NOMO-1 treated with dmso at 0.1 percent for 144 hours (cell line): ENCODE measurements at regions not wholly inside any gene's neighbourhood (a gene's known extent, or its start where the extent isn't known, plus 50 kb on each side); places are given as distances from the start of the nearest gene placed in this dataset.
"Not testable (repeated sequence)": the region's sequence is repeated elsewhere in the genome, so short reads cannot be mapped to it uniquely, and the experiment has no call there.

Experiments
- DNase-seq: peaks from one replicate; lab custom pipeline; 2025; ENCODE audit not compliant: unreplicated experiment; lab: John Stamatoyannopoulos, UW

- DNase-seq = no peak
These were observed 154.4 kb downstream of the OXSM start for GRCh38 chr3:25944329-25944728.

DNA sequence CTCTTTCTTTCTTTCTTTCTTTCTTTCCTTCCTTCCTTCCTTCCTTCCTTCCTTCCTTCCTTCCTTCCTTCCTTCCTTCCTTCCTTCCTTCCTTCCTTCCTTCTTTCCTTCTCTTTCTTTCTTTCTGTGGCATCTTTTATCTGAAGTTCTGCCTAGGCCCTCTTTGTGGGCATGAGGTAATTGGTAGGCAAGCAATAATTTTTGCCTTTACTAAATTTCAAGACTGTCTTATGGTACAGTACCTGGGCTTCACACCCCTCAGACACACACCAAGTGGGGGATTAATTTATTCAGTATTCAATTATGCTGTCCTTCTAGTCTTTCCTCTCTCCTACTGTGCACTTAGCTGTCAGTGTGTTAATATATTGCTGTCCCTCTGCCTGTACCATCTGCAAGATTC is 155.5 kb downstream of the OXSM start:
- no peak for DNase-seq

DNA sequence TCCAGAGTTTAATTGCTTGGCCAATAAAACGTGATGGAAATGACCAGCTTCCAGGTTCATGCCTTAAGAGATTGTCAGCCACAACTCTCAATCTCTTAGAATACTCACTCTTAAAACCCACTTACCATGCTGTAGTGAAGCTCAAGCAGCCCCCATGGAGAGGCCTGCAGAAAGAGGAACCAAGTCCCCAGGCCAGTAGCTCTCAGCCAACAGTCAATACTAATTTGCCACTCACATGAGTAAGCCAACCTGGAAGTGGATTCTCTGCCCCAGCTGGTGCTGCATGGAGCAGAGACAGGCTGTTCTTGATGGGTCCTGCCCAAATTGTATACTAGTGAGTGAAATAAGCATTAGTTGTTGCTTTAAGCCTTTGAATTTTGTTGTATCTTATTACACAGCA is 155.9 kb downstream of the OXSM start:
- no peak for DNase-seq

- no peak for DNase-seq
These were observed 162.2 kb downstream of the OXSM start for GRCh38 chr3:25952133-25952532.

- DNase-seq = no peak
These were observed 167.1 kb downstream of the OXSM start for GRCh38 chr3:25957026-25957425.

DNA sequence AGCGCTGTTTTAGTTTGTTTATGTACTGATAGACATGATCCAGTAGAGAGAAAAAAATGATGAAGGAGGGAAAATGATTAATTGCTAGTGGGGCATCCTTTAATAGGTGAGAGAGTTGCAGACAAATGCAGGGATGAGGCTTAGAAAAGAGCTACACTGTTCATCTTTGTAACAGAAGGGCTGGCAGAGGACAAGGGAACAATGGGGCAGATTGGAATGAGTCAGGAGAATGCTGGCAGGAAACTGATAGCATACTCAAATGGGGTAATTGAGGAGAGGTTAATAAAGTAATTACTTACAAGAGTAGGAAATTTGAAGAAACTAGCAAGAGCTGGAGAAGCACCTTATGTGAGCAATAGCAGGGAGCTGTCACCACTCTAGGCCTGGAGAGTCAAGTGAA is 170.9 kb downstream of the OXSM start:
- DNase-seq = no peak

GRCh38 chr3:25962255-25962654 is 172.4 kb downstream of the OXSM start:
- DNase-seq = no peak

- no peak for DNase-seq
These were observed 174.3 kb downstream of the OXSM start for GRCh38 chr3:25964141-25964540.

DNA sequence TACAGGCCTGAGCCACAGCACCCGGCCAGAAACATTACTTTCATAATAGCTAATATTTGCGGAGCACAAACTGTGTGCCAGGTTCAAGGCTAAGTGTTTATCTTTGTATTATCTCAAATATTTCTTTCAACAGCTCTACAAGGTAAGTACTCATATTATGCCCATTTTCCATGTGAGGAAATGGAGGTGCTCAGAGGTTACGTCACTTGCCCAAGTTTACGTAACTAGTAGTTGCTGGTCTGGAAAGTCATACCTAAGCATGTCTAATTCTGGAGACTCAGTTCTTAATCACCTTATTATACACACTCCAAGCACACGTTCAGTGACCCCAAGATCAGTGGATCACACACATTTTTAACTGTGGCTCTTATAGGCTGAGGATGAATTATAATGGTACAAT is 177.5 kb downstream of the OXSM start:
- no peak for DNase-seq

GRCh38 chr3:25971736-25972135 is 181.8 kb downstream of the OXSM start:
- DNase-seq = no peak

DNA sequence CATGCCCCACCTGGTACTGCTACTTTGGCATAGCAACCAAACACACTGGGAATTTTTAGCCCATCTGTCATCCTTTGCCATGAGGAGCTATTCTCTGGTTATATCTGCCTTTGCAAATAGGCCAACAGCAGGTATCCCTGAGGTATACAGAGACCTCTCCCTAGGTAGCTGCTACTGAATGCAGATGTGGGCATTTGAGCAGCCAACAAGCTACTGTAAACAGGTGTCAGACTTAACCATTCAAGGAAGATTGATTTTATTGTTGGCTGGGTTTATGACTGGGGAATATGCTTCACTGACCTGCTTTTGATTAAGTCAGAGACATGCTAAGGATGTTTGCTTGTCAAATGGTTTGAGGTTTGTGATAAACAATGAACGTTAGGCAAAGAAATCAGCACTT is 183.2 kb downstream of the OXSM start:
- no peak for DNase-seq

DNA sequence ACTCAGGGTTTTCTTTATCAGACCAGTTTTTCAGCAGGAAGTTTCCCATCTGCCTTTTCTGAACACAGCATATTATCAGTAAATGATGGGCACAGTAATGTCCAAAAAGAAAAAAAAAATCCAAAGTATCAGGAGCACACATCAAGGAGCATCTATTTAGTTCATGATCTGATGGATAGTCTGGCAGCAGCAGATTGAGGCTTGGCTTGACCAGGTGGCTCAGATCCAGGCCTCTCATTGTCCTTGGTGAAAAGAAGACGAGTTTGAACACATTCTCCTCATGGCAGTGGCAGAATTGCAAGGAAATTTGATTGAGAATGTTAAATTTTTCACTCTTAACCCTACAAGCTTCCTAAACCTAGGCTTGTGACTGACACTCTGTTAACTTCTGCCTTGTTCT is 192.9 kb downstream of the OXSM start:
- DNase-seq = no peak

GRCh38 chr3:25985621-25986020 is 195.7 kb downstream of the OXSM start:
- DNase-seq = no peak

DNA sequence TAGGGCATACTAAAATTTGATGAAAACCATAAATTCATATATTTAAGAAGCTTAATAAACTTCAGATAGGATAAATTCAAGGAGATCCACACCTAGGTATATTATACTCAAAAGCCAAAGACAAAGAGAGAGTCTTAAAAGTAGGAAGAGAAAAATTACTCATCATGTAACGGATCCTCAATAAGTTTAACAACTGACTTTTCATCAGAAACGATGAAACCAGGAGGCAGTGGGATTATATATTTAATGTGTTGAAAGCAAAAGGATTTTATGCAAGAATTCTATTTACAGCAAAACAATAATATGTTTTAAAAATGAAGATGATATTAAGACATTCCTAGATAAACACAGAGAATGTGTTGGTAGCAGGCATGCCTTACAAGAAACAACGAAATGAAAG is 202.7 kb downstream of the OXSM start:
- no peak for DNase-seq

GRCh38 chr3:26004172-26004571 is 214.3 kb downstream of the OXSM start:
- no peak for DNase-seq

GRCh38 chr3:26011276-26011675 is 221.4 kb downstream of the OXSM start:
- DNase-seq = no peak

GRCh38 chr3:26012241-26012745 is 222.4 kb downstream of the OXSM start:
- no peak for DNase-seq

- no peak for DNase-seq
These were observed 225.9 kb downstream of the OXSM start for GRCh38 chr3:26015752-26016151.

GRCh38 chr3:26018889-26019288 is 229.0 kb downstream of the OXSM start:
- DNase-seq = no peak

GRCh38 chr3:26024206-26024605 is 234.3 kb downstream of the OXSM start:
- not testable (repeated sequence) for DNase-seq

DNA sequence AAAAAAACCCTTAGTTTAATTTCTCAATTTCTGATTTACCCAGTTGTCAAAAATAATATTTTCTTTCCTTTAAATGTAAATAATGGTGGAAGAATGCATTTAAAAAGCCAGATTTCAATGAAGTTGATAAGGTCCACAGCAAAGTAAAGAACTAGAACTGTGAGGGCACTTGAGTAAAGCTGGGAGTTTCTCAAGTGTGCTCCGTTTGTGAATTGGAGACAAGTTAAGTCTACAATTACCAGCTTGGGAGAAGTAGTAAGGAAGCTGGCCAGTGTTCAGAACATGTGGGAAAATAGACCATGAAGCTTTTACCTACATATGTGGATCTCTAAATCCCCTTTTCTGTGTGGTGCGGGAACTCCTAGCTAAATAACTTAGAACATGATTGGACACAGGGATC is 239.4 kb downstream of the OXSM start:
- no peak for DNase-seq

DNA sequence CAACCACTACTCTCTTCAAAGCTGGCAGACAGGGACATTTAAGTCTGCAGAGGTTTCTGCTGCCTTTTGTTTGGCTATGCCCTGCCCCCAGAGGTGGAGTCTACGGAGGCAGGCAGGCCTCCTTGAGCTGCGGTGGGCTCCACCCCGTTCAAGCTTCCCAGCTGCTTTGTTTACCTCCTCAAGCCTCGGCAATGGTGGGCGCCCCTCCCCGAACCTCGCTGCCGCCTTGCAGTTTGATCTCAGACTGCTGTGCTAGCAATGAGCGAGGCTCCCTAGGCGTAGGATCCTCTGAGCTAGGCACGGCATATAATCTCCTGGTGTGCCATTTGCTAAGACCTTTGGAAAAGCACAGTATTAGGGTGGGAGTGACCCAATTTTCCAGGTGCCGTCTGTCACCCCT is 252.2 kb downstream of the OXSM start:
- DNase-seq = not testable (repeated sequence)

GRCh38 chr3:26049951-26050350 is 260.1 kb downstream of the OXSM start:
- DNase-seq = no peak

GRCh38 chr3:26050776-26051175 is 260.9 kb downstream of the OXSM start:
- no peak for DNase-seq
